HuH-7 (cell line): ENCODE measurements at regions not wholly inside any gene's neighbourhood (a gene's known extent, or its start where the extent isn't known, plus 50 kb on each side); places are given as distances from the start of the nearest gene placed in this dataset.

Experiments
- DNase-seq: peaks from one replicate; pipeline ENCODE4 v3.0.0; 2011; ENCODE audit warnings: low spot score

DNA sequence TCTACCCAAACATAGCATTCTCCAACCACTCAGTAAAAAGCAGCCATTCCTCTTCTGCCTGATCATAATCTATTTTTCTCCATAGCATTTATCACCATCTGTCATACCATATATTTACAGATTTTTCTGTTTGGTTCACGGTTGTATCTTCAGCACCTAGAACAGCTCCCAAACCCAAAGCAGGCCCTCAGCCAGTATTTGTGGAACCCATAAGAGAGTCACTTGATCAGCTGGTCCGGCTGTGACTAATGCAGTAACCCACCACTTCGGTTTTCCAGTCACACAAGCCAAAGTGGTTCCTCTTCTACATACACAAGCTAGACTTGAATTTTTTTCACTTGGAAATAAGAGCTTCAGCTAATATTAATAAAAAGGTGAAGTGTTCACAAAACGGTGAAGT is 511.6 kb upstream of the CELF4 start:
- no peak for DNase-seq

DNA sequence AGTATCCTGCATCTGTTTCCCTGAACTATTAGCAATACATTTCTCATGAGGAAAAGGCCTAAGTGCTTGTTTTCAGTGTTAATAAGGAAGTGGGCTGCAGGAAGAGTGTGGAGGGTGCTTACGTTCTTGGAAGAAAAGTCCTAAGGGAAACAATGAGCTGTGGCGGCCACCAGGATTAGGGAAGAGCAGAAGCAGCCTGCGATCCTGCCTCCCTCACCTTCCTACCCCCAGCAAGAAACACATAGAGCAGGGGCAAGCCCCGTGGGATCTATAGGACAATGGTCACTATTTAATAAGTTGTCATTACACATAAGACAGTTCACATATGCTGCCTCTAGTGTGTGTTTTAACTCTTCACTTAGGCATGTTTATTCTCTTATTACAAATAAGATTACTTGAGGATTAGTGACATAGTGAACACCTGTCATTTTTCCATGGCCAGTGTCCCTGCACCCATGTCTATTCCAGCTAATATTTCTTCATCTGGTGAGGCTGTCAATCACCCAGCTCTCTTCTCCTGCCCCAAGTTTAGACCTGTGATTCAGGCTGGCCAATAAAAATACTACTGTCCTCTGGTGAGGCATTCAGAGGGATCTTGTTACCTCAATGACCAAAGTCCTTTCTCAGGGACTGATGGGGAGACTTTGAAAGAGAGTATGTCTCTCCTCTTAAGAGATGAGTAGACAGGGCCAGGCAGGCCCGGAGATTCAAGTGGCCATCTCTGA is 510.9 kb upstream of the CELF4 start:
- DNase-seq = no peak

DNA sequence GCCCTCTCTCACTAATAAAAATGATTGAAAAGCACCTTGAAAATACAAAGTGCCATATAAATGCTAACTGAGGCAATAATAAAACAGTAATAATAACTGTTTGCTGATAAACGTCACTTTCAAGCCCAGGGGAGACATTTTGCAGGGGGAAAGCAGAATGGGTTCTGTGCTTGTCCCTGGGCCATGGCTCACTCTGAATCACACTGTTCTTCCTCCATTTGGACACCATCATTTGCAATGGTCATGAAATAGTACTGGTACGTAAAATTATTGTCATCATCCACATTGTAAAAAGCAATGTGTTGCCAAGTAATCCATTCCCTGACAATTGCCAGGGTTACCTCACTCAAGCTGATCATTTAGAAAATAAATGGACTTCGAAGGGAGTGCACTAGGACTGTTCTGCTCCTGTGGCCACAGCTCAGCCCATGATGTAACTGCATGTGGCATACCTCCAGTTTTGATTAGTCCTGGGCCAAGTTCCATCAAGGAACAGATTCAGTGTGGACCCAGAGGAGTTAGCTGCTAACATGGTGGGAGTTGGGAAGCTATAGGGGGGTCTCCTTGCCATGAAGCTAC is 508.8 kb upstream of the CELF4 start:
- DNase-seq = no peak

DNA sequence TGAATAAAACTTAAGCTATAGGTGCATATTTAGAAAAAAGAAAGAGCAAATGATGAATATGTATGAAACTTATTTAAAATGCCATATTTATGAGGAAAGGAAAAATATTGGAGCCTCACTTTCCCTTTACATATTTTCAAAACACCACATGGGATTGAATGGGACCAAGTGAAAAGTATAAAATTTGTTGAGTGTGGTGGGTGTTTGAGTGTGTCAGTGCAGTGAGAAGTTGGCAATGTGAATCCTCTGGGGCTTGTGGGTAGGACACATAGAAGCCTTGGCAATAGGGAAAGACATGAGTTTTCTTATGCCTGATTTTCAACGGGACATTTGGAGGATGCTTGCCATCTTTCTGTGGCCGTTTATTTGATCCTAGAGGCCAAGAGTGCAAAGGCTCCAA is 502.2 kb upstream of the CELF4 start:
- no peak for DNase-seq

DNA sequence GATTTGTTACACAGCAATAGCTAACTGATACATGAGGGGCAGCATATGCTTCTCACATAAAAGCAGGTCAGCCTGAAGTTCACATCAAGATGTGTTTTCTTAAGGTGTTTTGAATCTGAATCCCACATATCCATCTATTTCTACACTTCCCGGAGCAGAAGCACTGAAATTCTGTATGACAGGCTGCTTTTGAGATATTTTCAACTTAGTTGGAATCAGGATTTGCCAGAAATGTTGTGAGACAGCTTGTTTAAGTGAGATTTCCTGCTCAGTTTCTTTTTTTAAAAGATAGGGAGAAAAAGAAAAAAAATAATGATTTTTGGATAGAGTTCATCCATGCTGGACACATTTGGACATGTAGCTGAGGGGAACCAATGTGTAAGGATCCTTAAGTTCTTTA is 501.5 kb upstream of the CELF4 start:
- no peak for DNase-seq

DNA sequence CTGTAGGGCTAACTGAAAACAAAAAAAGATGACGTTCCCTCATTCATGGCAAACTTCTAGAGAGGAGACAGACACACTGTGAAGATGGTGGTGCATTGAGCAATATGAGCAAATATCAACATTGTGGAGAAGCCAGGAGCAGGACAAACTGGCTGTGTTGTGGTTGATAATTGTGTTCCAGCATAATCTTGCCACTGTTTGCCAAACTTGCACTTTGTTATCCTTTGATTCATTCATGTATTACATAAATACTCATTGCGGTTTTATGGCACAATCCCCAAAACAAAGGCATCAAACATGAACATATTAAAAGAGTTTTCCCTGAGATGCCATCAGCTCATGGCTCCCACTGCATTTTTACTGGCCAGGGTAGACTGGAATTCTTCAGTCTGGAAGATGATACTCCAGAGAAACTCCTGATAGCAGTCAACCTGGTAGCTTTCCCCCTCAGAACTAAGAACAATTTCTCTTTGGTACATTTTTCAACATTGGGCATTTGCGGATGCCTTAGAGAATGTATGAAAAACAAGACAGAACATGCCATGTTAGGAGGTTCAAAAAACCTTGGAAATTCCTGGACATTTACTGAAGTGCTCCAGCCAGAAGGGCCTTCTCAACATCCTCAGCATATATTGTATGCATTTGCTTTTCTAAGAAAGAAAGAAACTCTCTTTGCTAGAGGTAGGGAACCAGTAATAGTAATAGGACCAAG is 487.4 kb upstream of the CELF4 start:
- DNase-seq = no peak

DNA sequence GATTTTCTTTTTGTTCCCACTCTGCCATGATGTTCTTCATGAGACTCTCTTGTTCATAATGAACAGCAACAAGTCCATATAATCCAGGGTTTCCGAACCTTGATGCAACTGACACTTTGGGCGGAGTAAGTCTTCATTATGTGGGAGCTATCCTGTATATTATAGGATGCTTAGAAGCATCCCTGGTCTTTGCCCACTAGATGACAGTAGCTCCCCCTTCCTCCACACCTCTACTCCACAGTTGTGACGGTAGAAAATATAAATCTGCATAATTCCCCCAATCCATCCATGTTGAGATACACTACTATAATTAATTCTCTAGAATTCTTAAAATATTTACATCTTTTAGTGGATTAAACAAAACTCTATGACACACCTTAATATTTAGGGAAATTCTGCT is 482.2 kb upstream of the CELF4 start:
- no peak for DNase-seq

DNA sequence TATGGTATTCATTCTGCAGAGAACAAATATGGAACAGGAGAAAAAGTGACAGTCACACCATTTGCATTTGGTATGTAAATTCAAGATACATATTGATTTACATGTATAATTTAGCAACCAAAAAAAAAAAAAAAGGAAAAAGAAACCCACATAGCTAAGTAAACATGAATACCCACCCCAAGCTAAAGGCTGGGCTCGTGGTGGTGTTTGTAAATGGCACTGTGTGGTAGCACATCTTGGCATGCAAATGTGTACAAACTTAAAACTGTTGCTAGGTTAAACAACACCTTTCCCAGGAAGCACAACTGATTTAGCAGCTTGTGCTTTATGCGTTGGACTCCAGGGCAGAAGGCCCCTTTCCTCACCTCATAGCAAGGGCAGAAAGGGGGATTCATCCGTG is 481.1 kb upstream of the CELF4 start:
- DNase-seq = no peak

DNA sequence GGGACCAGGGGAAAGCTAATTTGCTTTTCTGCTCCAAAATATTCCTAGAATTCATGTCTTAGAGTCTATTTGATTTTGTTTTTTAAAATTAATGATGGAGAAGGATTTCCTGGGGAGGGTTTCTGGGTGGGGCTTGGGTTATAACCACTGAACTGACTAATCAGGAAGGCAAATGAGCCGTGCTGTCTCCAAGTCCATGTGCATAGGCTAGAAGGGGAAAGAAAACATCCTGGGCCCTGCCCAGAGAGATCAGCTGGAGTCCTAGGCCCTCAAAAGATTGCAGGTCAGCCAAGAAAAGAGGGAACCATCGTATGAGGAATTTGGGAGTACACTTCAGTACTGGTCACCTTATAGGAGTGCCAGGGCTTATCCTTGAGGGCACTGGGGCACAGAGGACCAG is 480.2 kb upstream of the CELF4 start:
- DNase-seq = no peak

DNA sequence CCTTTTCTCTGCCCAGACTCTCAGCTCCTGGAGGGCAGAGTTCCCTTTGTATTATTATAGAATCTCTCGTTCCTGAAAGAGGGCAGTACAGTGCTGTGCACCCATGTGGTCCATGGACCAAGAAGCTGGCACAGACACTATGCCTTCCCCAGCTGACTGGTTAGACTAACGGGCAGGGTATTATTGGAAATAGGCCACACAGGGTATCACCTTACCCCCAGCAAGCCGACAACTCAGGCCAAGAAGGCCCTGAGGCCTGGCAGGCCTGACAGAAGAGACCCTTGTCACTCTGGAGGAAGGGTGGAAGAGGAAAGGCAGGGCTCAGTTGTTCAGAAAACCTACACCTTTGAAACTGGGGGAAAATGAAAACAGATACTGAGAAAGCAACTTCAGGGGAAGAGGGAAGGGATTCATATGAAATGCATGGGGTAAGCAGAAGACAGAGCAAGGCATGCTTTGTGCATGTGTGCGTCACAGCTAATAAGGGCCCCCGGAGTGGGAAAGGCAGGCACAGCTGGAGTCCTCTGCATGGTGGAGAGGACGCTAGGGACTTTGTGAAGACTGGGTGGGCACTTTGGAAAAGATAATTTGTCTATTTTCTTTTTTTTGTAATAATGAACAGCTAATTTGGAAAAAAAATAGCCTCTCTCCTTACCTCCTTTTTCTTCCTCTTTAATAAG is 476.8 kb upstream of the CELF4 start:
- DNase-seq = no peak

DNA sequence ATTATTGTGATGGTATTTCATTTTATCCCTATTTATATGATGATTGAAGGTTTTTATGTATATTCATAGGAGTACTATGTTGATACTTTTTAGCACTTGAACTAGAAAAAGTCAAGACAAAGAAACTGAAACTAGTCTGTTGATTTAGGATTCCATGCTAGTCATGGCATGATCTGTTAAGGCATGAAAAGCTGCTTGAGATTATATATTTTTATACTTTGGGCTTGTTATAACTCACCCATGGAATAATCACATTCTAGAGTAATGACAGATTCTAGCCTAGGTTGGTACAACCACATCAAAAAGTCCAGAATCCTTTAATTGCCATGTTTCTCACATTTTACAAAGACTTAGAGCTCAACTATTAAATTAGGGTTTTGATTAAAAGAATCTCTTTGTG is 472.6 kb upstream of the CELF4 start:
- no peak for DNase-seq

DNA sequence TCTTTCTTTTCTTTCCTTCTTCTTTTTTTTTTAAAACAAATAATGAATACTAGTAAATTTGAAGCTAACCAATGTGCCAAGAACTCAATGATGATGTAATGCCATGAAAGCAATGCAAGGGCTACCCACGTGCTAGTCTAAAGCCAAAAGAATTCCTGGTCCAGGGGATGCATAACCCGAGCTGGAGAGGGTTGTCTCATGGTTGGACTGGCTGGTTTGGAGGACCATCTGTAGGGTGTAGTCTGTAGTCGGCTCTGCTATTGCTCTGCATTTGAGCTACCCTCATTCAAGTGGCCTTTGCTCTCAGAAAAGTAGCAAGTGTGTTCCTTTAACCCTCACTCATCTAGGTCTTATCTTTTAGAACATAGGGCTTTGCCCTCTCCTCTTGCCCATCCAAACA is 469.6 kb upstream of the CELF4 start:
- DNase-seq = no peak

DNA sequence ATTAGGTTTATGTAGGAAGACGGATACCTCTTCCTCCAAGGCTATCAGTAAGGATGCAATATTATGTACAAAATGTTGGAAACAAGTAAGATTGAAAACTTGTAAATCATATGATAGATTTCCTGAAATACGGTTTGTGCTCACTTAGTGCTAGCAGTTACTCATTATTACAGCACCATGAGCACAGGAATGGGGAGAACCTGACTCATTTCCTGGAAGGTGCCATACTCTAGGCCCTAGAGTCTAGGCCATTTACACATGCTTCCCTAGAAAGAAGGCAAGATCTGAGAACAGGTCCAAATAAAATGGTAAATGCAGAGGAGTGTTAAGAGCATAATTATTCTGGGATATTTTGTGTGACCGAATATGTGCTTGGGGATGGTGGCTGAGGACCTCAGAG is 467.7 kb upstream of the CELF4 start:
- DNase-seq = no peak

DNA sequence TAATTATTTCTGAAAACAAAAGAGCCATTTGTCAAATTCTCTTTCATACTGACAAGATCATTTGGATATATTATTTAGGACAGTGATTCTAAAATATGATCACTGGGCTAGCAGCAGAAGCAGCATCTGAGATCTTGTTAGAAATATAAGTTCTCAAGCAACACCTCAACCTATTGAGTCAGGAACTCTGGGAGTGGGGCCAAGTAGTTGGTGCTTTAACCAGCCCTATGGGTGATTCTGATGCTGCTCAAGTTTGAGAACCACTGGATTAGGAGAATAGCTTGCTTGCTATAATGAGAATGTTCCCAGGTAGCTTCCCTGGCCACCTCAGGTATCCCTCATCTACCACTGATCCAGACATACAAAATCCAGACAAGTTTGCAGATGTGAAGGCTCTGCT is 466.9 kb upstream of the CELF4 start:
- DNase-seq = no peak

DNA sequence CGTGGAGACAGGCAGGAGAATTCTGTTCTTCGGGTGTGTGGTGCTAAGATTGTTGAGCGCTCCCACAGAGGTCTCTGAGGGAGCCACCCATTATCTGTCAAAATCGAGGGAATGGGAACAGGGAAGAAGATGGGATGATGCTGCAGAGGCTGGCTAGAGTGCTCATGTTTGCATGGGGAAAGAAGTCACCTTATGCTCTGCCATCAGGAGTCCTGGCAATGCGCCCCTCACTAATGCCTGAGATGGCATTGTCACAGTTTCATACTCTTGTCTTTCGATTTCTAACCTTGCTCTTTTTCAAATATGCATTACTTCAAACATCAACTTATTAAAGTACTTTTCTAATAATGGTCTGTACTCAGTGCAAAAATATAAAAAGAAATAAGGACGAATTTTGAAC is 463.3 kb upstream of the CELF4 start:
- no peak for DNase-seq

DNA sequence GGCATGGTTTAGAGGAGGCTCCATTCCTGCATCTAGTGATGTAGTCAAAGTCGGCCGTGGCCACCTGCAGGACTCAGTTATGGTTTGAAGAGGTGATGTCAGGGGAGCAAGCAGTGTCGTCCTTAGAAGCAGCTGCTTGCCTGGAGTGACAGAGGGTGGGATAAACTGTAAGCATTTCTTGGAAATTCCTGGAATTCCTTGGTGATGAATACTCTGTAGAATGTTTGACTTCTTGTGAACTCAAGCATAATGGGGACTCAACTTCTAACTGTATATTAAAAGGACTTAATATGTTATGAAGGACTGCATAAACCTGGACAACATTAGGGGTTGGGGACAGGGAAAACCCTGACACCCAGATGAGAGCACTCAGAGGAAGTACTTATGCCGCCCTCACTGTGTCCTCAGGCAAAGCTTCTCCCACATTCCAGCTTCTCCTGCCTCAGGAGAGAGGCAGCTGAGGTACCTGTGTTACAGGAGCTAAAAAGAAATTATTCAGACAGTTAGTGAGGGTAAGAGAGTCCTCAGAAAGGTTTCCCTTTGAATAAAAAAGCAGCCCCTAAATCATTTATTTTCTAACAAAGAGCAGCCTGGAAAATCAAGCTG is 459.9 kb upstream of the CELF4 start:
- DNase-seq = no peak

DNA sequence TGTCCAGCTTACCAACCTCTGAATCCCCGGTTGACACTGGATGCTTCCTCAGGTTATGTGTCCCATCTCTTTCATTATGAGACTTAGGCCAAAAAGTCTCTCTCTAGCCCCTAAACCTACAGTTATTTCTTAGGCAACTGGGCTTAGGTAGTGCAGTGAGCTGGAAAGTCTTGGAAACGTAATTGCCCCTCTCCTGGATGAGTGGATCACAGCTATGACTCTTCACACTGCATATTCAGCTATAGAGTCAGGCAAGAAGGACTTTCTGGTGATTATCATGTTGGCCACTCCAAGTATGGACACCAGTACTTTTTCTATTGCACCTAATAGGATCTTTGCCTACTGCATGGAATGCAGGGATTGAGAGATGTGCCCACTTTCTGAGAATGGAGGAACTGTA is 458.3 kb upstream of the CELF4 start:
- no peak for DNase-seq

DNA sequence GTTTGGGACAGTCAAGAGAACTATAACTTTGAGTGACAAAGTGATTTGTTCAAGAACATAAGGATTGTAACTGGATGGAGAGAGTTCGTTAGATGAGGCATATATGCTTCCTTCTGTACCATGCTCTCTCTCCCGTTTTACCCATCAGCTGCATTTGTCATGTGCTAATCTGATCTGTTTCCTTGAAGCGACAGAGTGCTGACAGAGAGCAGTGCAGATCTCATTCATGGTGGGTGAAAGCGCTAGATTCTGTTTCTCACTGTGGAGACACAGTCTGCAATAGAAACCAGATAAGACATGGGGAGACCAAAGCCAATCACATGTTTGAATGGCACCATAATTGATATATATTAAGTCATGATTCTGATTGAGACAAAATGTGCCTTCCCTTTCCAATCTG is 456.6 kb upstream of the CELF4 start:
- DNase-seq = no peak

DNA sequence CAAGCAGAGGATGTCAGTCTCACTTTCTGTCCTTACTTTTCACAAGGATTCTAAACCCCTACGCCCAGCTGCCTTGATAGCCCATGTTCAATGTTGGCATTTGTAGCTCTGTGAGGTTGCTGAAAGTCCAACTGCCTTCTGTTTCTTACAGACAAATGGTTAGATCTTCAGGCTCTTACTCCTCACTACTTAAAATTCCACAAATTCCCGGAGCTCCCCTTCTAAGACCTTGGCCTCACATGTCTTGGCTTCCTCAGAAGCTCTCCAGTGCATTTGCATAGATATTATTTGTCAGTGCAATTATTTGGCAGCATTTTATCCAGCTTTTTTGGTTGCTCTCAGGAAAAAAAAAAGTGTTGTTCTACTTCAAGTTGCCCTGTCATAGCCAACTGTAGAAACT is 453.7 kb upstream of the CELF4 start:
- no peak for DNase-seq

DNA sequence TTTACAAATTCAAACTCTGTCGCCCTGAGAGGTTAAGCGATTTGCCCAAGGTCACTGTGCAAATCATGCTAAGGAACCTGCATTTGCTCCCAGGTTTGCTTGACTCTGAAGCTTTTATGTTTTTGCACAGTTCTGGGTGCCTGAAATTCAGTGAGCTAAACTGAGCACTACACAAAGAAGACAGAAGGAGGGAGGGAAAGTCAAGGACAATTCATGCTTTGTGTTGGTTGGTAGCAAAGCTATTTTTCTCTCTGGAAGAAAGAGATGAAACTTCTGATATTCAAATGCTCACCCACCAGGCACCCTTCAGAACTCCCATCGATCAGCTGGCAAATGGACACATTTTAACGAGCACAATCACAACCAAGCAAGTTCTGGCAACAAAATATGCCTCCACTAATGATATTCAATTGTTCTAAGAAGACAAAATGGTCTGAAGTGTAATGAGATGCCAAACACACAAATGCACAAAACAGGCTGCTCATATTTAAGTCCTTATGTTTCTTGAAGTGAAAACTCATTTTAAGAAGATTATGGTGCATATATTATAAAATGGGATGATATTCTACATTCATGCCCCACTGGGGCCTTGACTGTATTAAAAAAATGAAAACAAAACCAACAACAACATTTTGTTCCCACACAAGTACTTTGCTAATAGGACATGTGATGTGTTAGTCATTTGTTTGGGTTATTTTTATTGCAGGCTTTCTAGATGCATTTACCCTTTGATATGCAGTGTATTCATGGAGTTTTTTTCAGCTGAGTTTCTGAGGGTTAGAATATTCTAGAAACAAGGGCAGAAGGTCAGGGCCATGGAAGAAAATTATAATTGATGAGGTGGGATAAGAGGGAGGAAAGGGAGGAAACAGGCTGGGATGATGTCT is 445.6 kb upstream of the CELF4 start:
- DNase-seq = no peak

DNA sequence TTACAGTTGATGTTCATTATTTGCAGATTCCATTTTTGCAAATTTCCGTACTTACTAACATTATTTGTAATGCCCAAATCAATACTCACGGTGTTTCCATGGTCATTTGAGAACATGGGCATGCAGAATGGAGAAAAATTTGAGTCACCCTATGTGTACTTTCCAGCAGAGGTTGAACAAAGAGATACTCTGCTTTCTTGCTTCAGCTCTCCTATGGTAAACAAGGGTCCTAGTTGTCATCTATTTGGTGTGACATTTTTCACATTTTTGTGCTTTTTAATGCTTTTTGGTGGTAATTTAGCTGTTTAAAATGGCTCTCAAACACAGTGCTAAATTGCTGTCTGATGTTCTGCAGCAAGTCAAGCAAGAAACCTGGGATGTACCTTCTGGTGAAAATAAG is 444.4 kb upstream of the CELF4 start:
- no peak for DNase-seq

DNA sequence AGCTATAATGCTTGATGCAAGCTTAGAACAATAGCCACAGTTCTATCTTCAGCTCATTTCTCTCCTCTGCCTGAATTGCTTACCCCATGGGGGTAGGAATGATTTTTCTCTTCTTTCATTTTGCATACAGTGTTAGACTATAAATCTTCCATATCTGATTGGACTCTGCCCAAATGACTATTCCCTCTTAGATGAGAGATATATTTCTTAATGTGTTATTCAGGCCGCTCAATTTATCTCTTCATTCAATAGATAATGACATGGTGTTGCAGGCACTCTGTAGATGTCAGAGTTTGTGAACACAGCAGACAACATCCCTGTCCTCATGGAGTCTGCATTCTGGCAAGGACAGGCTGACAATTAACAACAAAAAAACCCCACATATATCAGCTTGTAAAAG is 443.7 kb upstream of the CELF4 start:
- no peak for DNase-seq
